H1 (cell line): ENCODE measurements at regions not wholly inside any gene's neighbourhood (a gene's known extent, or its start where the extent isn't known, plus 50 kb on each side); places are given as distances from the start of the nearest gene placed in this dataset.
A peak's percentile ranks its signal among the peaks of the same experiment; 100 is the strongest.

ENCODE experiments used
- CTCF ChIA-PET: fragments of 300-600 bp; sonication (Branson Sonifier 250); formaldehyde crosslinking; loops from one replicate; lab custom pipeline; 2021; ENCODE audit not compliant: partially characterized antibody; lab: Charles Lee
- POLR2A ChIA-PET: fragments of 300-600 bp; sonication (Branson Sonifier 250); formaldehyde crosslinking; loops from one replicate; lab custom pipeline; 2021; ENCODE audit warnings: inconsistent platforms; ENCODE audit not compliant: partially characterized antibody; lab: Charles Lee
- DNase-seq, 2 experiments: peaks; one replicate each; pipeline versions ENCODE4 v3.0.0 to v3.0.0-alpha.2; 2010 to 2022; ENCODE audit warnings: low spot score in 2 of 2, low read depth in 1 of 2, mixed read lengths in 1 of 2
- FAIRE-seq: peaks from 2 replicates; lab custom pipeline; 2011; peaks lifted over from hg19 to GRCh38; lab: Jason Lieb, UNC
- H2AFZ ChIP-seq: 2 replicates; pipeline ENCODE4 v1.8.1; 2012; ENCODE audit warnings: low read length, inconsistent platforms
- H2AK5ac ChIP-seq: 2 replicates; pipeline ENCODE4 v1.6.1; 2013; ENCODE audit warnings: low read depth, low read length
- H2BK120ac ChIP-seq: replicated peaks from 2 replicates; pipeline ENCODE3; 2013; ENCODE audit warnings: low read depth, low read length, inconsistent platforms
- H2BK12ac ChIP-seq: 2 replicates; pipeline ENCODE4 v1.6.1; 2013; ENCODE audit warnings: low read depth, low read length
- H2BK15ac ChIP-seq: 2 replicates; pipeline ENCODE4 v1.6.1; 2013; ENCODE audit warnings: low read length
- H2BK20ac ChIP-seq: 2 replicates; pipeline ENCODE4 v1.6.1; 2013; ENCODE audit warnings: low read length
- H2BK5ac ChIP-seq: 2 replicates; pipeline ENCODE4 v1.6.1; 2013; ENCODE audit warnings: low read depth, low read length
- H3K14ac ChIP-seq: 2 replicates; pipeline ENCODE4 v1.6.1; 2013; ENCODE audit warnings: inconsistent platforms; ENCODE audit not compliant: insufficient read length
- H3K18ac ChIP-seq: 2 replicates; pipeline ENCODE4 v1.6.1; 2013; ENCODE audit warnings: low read length; ENCODE audit errors: extremely low read depth
- H3K23ac ChIP-seq: 2 replicates; pipeline ENCODE4 v1.6.1; 2013; ENCODE audit warnings: inconsistent platforms; ENCODE audit not compliant: insufficient read length
- H3K23me2 ChIP-seq: 2 replicates; pipeline ENCODE4 v1.6.1; 2013; ENCODE audit warnings: low read depth, low read length
- H3K27ac ChIP-seq: 2 replicates; pipeline ENCODE4 v1.6.1; 2011; ENCODE audit warnings: low read depth, low read length, inconsistent platforms
- H3K27me3 ChIP-seq, 4 experiments: replicated peaks in 1 of 4; 1 replicate in 1 of 4; 2 replicates in 3 of 4; pipeline versions ENCODE4 v1.6.1 to v1.8.1; 2011 to 2013; ENCODE audit warnings: low read length in 3 of 4, mild to moderate bottlenecking in 3 of 4, inconsistent platforms in 2 of 4, mixed read lengths in 2 of 4, moderate library complexity in 1 of 4; ENCODE audit not compliant: control insufficient read depth in 3 of 4, insufficient read depth in 3 of 4; ENCODE audit errors: extremely low read depth in 1 of 4
- H3K36me3 ChIP-seq, 4 experiments: 2 replicates each; pipeline versions ENCODE4 v1.6.1 to v1.8.1; 2011 to 2013; ENCODE audit warnings: mild to moderate bottlenecking in 4 of 4, low read length in 3 of 4, moderate library complexity in 2 of 4, control low read depth in 1 of 4, inconsistent platforms in 1 of 4; ENCODE audit not compliant: insufficient read depth in 4 of 4, control insufficient read depth in 2 of 4
- H3K4ac ChIP-seq: replicated peaks from 2 replicates; pipeline ENCODE3; 2013; ENCODE audit warnings: low read length, low read depth, mixed read lengths, inconsistent platforms; ENCODE audit not compliant: insufficient read length
- H3K4me1 ChIP-seq, 4 experiments: replicated peaks in 1 of 4; 1 replicate in 1 of 4; 2 replicates in 3 of 4; pipeline versions ENCODE4 v1.6.1 to v1.8.1; 2011 to 2013; ENCODE audit warnings: low read length in 3 of 4, inconsistent platforms in 2 of 4, mixed read lengths in 1 of 4; ENCODE audit not compliant: insufficient read depth in 4 of 4, control insufficient read depth in 3 of 4
- H3K4me2 ChIP-seq, 2 experiments: 2 replicates each; pipeline versions ENCODE4 v1.6.1 to v1.8.1; 2011 to 2013; ENCODE audit warnings: low read depth in 2 of 2, low read length in 2 of 2, control low read depth in 1 of 2, inconsistent platforms in 1 of 2, mild to moderate bottlenecking in 1 of 2; ENCODE audit not compliant: insufficient read depth in 1 of 2
- H3K4me3 ChIP-seq, 4 experiments: fragments of 200-600, 300-600 bp in 1 of 4; sonication (generic), shearing (Covaris generic), sonication (Bioruptor Twin) in 1 of 4; 2 replicates each; pipeline versions ENCODE4 v1.5.1 to v1.8.1; 2011 to 2016; ENCODE audit warnings: low read length in 4 of 4, low read depth in 3 of 4, control low read depth in 2 of 4, inconsistent platforms in 2 of 4, mild to moderate bottlenecking in 2 of 4, mixed read lengths in 1 of 4, moderate library complexity in 1 of 4; ENCODE audit not compliant: insufficient read depth in 2 of 4; ENCODE audit errors: extremely low read depth in 1 of 4
- H3K56ac ChIP-seq: replicated peaks from 2 replicates; pipeline ENCODE3; 2013; ENCODE audit warnings: low read depth, mild to moderate bottlenecking, mixed read lengths, low read length, inconsistent platforms; ENCODE audit not compliant: insufficient read length
- H3K79me1 ChIP-seq: 2 replicates; pipeline ENCODE4 v1.6.1; 2013; ENCODE audit warnings: low read depth, low read length, control low read depth
- H3K79me2 ChIP-seq, 2 experiments: 2 replicates each; pipeline versions ENCODE4 v1.6.1 to v1.8.1; 2012 to 2013; ENCODE audit warnings: low read length in 2 of 2, mild to moderate bottlenecking in 2 of 2, inconsistent platforms in 1 of 2; ENCODE audit not compliant: insufficient read depth in 2 of 2, control insufficient read depth in 1 of 2
- H3K9ac ChIP-seq, 4 experiments: replicated peaks in 1 of 4; 1 replicate in 1 of 4; 2 replicates in 3 of 4; pipeline versions ENCODE4 v1.6.1 to v1.8.1; 2011 to 2013; ENCODE audit warnings: low read depth in 3 of 4, low read length in 3 of 4, control low read depth in 2 of 4, mild to moderate bottlenecking in 2 of 4, moderate library complexity in 2 of 4, inconsistent platforms in 1 of 4; ENCODE audit errors: extremely low read depth in 1 of 4
- H3K9me3 ChIP-seq, 2 experiments: 2 replicates each; pipeline versions ENCODE4 v1.6.1 to v1.8.1; 2012 to 2013; ENCODE audit warnings: mild to moderate bottlenecking in 2 of 2, moderate library complexity in 2 of 2, control low read depth in 1 of 2, inconsistent platforms in 1 of 2, low read depth in 1 of 2, low read length in 1 of 2, mixed read lengths in 1 of 2; ENCODE audit not compliant: insufficient read depth in 2 of 2
- H4K20me1 ChIP-seq, 2 experiments: replicated peaks in 1 of 2; 2 replicates each; pipeline versions ENCODE3 to v1.8.1; 2011 to 2013; ENCODE audit warnings: inconsistent platforms in 2 of 2, low read length in 2 of 2, mild to moderate bottlenecking in 1 of 2; ENCODE audit not compliant: insufficient read depth in 2 of 2, control insufficient read depth in 1 of 2
- H4K5ac ChIP-seq: 2 replicates; pipeline ENCODE4 v1.6.1; 2013; ENCODE audit warnings: low read length, low read depth, mixed read lengths, inconsistent platforms; ENCODE audit not compliant: insufficient read length
- H4K8ac ChIP-seq: 2 replicates; pipeline ENCODE4 v1.8.0; 2013; ENCODE audit warnings: mild to moderate bottlenecking, moderate library complexity, low read length, inconsistent platforms; ENCODE audit not compliant: insufficient read depth; ENCODE audit errors: extremely low read depth
- H4K91ac ChIP-seq: replicated peaks from 2 replicates; pipeline ENCODE3; 2013; ENCODE audit warnings: low read length, mixed read lengths, inconsistent platforms; ENCODE audit not compliant: insufficient read length
- BCL11A ChIP-seq, 2 experiments: IDR thresholded peaks; one replicate each; pipeline ENCODE4 v1.6.1; 2011; ENCODE audit warnings: low read depth in 2 of 2, low read length in 2 of 2, mild to moderate bottlenecking in 2 of 2
- BRCA1 ChIP-seq: IDR thresholded peaks from 2 replicates; pipeline ENCODE4 v1.6.1; 2012; ENCODE audit warnings: low read depth, low read length, improper control_type of control experiment
- CTCF ChIP-seq, 3 experiments: IDR thresholded peaks; 1 replicate in 2 of 3; 2 replicates in 1 of 3; pipeline versions ENCODE4 v1.5.1 to v1.6.1; 2011; ENCODE audit warnings: low read length in 3 of 3, mild to moderate bottlenecking in 3 of 3, inconsistent platforms in 2 of 3, low read depth in 1 of 3, moderate library complexity in 1 of 3; ENCODE audit not compliant: insufficient read depth in 1 of 3; ENCODE audit errors: control extremely low read depth in 1 of 3
- KDM1A ChIP-seq: fragments of 200-600, 300-600 bp; sonication (generic); IDR thresholded peaks from 2 replicates; pipeline ENCODE4 v1.7.1; 2016; ENCODE audit warnings: mild to moderate bottlenecking, low read length, borderline replicate concordance
- NANOG ChIP-seq: IDR thresholded peaks from 2 replicates; pipeline ENCODE4 v1.6.1; 2011; ENCODE audit warnings: low read length, low read depth, mild to moderate bottlenecking, inconsistent platforms; ENCODE audit not compliant: insufficient read depth, poor library complexity, severe bottlenecking
- NRF1 ChIP-seq: IDR thresholded peaks from 2 replicates; pipeline ENCODE4 v1.6.1; 2011; ENCODE audit warnings: mild to moderate bottlenecking, low read depth, low read length, improper control_type of control experiment
- POLR2AphosphoS5 ChIP-seq: IDR thresholded peaks from 2 replicates; pipeline ENCODE4 v1.6.1; 2011; ENCODE audit warnings: low read depth, low read length
- RAD21 ChIP-seq, 2 experiments: IDR thresholded peaks in 1 of 2; conservative IDR thresholded peaks in 1 of 2; 2 replicates each; pipeline ENCODE4 v1.6.1; 2011; ENCODE audit warnings: low read depth in 2 of 2, low read length in 2 of 2, improper control_type of control experiment in 1 of 2, inconsistent platforms in 1 of 2, mild to moderate bottlenecking in 1 of 2, moderate library complexity in 1 of 2
- SIN3A ChIP-seq, 2 experiments: IDR thresholded peaks in 1 of 2; conservative IDR thresholded peaks in 1 of 2; 2 replicates each; pipeline ENCODE4 v1.6.1; 2011 to 2012; ENCODE audit warnings: low read length in 2 of 2, improper control_type of control experiment in 1 of 2, low read depth in 1 of 2, mild to moderate bottlenecking in 1 of 2
- USF2 ChIP-seq: IDR thresholded peaks from 2 replicates; pipeline ENCODE4 v1.6.1; 2011; ENCODE audit warnings: low read length, improper control_type of control experiment
- WGBS, 2 experiments: shearing (Covaris generic) in 1 of 2; methylation state at CpG; one replicate each; pipeline versions ENCODE4 v1.1.6 to v1.1.7; 2013 to 2015; ENCODE audit warnings: low lambda C conversion rate in 2 of 2, mixed read lengths in 2 of 2, inconsistent platforms in 1 of 2, low coverage in 1 of 2, missing lambda C conversion rate in 1 of 2; ENCODE audit not compliant: insufficient replicate concordance in 2 of 2, insufficient coverage in 1 of 2, insufficient read length in 1 of 2; ENCODE audit errors: extremely low coverage in 1 of 2, missing lambda C conversion rate in 1 of 2; 5-methylcytosine and 5-hydroxymethylcytosine counted together

GRCh38 chr10:121648493-121648892 lies 50.2 kb upstream of the FGFR2 start:
- no peak overlapping the region for H3K4ac ChIP-seq
- H3K4me2 ChIP-seq = no peak overlapping the region
- no peaks in the 10 kb centered on the region for H3K27me3 ChIP-seq
- no peak for DNase-seq
- H2BK120ac ChIP-seq = no peak overlapping the region
- H2BK5ac ChIP-seq = peak overlapping the region; percentile 71; the same call in 1 of the 2 replicates
- H3K18ac ChIP-seq = no peak overlapping the region; the same call in 1 of the 2 replicates
- ChIA-PET CTCF (no interaction called here), POLR2A (no interaction called here)
- no peak overlapping the region for H3K56ac ChIP-seq
- H2BK12ac ChIP-seq = peak overlapping the region; percentile 60; the same call in 1 of the 2 replicates
- no peak overlapping the region for H3K4me3 ChIP-seq
- H3K14ac ChIP-seq = no peak overlapping the region
- H3K27ac ChIP-seq = no peak overlapping the region
- no peak overlapping the region for H2BK15ac ChIP-seq
- no peak overlapping the region for H2AK5ac ChIP-seq
- WGBS, 2 experiments = 90% methylated on average over 9 of the region's 9 CpGs; no CpG with 5 or more reads in 1 of the 2 experiments
- H4K5ac ChIP-seq = no peak overlapping the region
- no peak overlapping the region for H4K8ac ChIP-seq
- peak overlapping the region; percentile 52 for H4K91ac ChIP-seq
- no peak for FAIRE-seq
- H3K9me3 ChIP-seq = no peaks in the 10 kb centered on the region
- H2AFZ ChIP-seq = peak overlapping the region; percentile 66; the same call in 1 of the 2 replicates
- no peaks in the 10 kb centered on the region for H4K20me1 ChIP-seq
- H3K23ac ChIP-seq = no peak overlapping the region
- H3K9ac ChIP-seq = no peak overlapping the region
- no peaks in the 10 kb centered on the region for H3K36me3 ChIP-seq
- no peak overlapping the region for H2BK20ac ChIP-seq
- no peaks in the 10 kb centered on the region for H3K23me2 ChIP-seq
- H3K4me1 ChIP-seq = peaks cover 0 to 4% (median 0%) of the 10 kb centered on the region in 4 experiments; a peak in 3 of 7 replicates
- no peaks in the 10 kb centered on the region for H3K79me2 ChIP-seq
- no peaks in the 10 kb centered on the region for H3K79me1 ChIP-seq
- TF ChIP-seq RAD21 (IDR thresholded peaks at IDR 0.05 in 1 of 2, conservative IDR thresholded peaks at IDR 0.05 in 1 of 2; ENCODE audit: low read depth in 2 of 2, low read length in 2 of 2) = no peak
- no peak for TF ChIP-seq POLR2AphosphoS5
- TF ChIP-seq BCL11A (IDR thresholded peaks at IDR 0.05; ENCODE audit: low read depth in 2 of 2, low read length in 2 of 2) = no peak
- TF ChIP-seq KDM1A = no peak
- no peak for TF ChIP-seq SIN3A (conservative IDR thresholded peaks at IDR 0.05 in 1 of 2, IDR thresholded peaks at IDR 0.05 in 1 of 2; ENCODE audit: low read depth in 1 of 2, low read length in 2 of 2)
- TF ChIP-seq BRCA1 = no peak
- TF ChIP-seq NRF1 = no peak
- TF ChIP-seq USF2 = no peak
- no peak for TF ChIP-seq NANOG
- no peak for TF ChIP-seq CTCF (IDR thresholded peaks at IDR 0.05; ENCODE audit: control extremely low read depth in 1 of 3, insufficient read depth in 1 of 3, low read depth in 1 of 3, low read length in 3 of 3)
